HCT116 (cell line): ENCODE measurements at regions not wholly inside any gene's neighbourhood (a gene's known extent, or its start where the extent isn't known, plus 50 kb on each side); places are given as distances from the start of the nearest gene placed in this dataset.

Source experiments
- ATAC-seq: fragments of 200-7000 bp; cut with Tn5 transposase; 2 replicates; pipeline ENCODE4 v1.9.1; 2020; ENCODE audit warnings: mild to moderate bottlenecking, moderate library complexity
- BruUV-seq: library from RNA; stranded (reverse); fragments of 400-500 nt; replicated peaks from 2 replicates; lab custom pipeline; 2021; lab: Mats Ljungman, UMichigan
- CTCF ChIA-PET: fragments of 300-600 bp; sonication (Branson Sonifier 250); formaldehyde crosslinking; loops from one replicate; lab custom pipeline; 2021; ENCODE audit warnings: antibody characterized with exemption; lab: Charles Lee
- POLR2A ChIA-PET: fragments of 300-600, 350-600 bp; sonication (Branson Sonifier 250); formaldehyde crosslinking; loops from one replicate; lab custom pipeline; 2021; ENCODE audit warnings: antibody characterized with exemption; lab: Charles Lee
- RAD21 ChIA-PET, 2 experiments: fragments of 300-600 bp; sonication (Branson Sonifier 250); formaldehyde crosslinking; loops; one replicate each; lab custom pipeline; 2023; ENCODE audit warnings: low total read pairs in 2 of 2; ENCODE audit not compliant: uncharacterized antibody in 2 of 2, unreplicated experiment in 2 of 2, low non-redundant PET in 1 of 2; lab: Charles Lee
- DNase-seq: peaks from one replicate; pipeline ENCODE4 v3.0.0-alpha.2; 2010; ENCODE audit warnings: low read depth, low spot score
- H2AFZ ChIP-seq: fragments of 200-600 bp; shearing (Covaris generic), sonication (generic); 2 replicates; pipeline ENCODE4 v1.6.1; 2017; ENCODE audit warnings: low read depth, mixed run types, mixed read lengths, antibody characterized with exemption, low read length; ENCODE audit not compliant: poor library complexity, severe bottlenecking
- H3K27ac ChIP-seq: 2 replicates; pipeline ENCODE4 v1.5.1; 2012; ENCODE audit warnings: low read depth, low read length
- H3K27me3 ChIP-seq: fragments of 200-600 bp; sonication (generic); 2 replicates; pipeline ENCODE4 v1.6.1; 2016; ENCODE audit warnings: mixed run types, low read length, mixed read lengths; ENCODE audit not compliant: insufficient read depth
- H3K36me3 ChIP-seq, 2 experiments: fragments of 200-500 bp in 1 of 2; fragments of 200-600 bp in 1 of 2; sonication (Bioruptor generic) in 1 of 2; sonication (generic) in 1 of 2; 2 replicates each; pipeline versions ENCODE4 v1.5.1 to v1.6.1; 2014 to 2016; ENCODE audit warnings: low read length in 2 of 2, inconsistent platforms in 1 of 2, mixed read lengths in 1 of 2, mixed run types in 1 of 2; ENCODE audit not compliant: insufficient read depth in 2 of 2, control insufficient read depth in 1 of 2
- H3K4me1 ChIP-seq, 2 experiments: fragments of 200-600 bp in 1 of 2; sonication (generic) in 1 of 2; 2 replicates each; pipeline versions ENCODE4 v1.5.1 to v1.6.1; 2012 to 2017; ENCODE audit warnings: low read length in 2 of 2, inconsistent platforms in 1 of 2, mild to moderate bottlenecking in 1 of 2, mixed read lengths in 1 of 2, mixed run types in 1 of 2, moderate library complexity in 1 of 2; ENCODE audit not compliant: insufficient read depth in 2 of 2, control insufficient read depth in 1 of 2
- H3K4me2 ChIP-seq: fragments of 200-600 bp; sonication (generic); 2 replicates; pipeline ENCODE4 v1.6.1; 2017; ENCODE audit warnings: mixed run types, low read length, mixed read lengths
- H3K4me3 ChIP-seq, 2 experiments: fragments of 200-600 bp in 1 of 2; sonication (generic) in 1 of 2; replicated peaks in 1 of 2; 2 replicates each; pipeline ENCODE4 v1.5.1; 2011 to 2016; ENCODE audit warnings: low read length in 2 of 2, control low read depth in 1 of 2, low read depth in 1 of 2, mild to moderate bottlenecking in 1 of 2, mixed read lengths in 1 of 2, mixed run types in 1 of 2
- H3K79me2 ChIP-seq: fragments of 200-600 bp; sonication (generic); 2 replicates; pipeline ENCODE4 v1.6.1; 2017; ENCODE audit warnings: mild to moderate bottlenecking, mixed run types, low read length, moderate library complexity, mixed read lengths; ENCODE audit not compliant: insufficient read depth
- H3K9ac ChIP-seq: fragments of 200-600 bp; sonication (generic); 2 replicates; pipeline ENCODE4 v1.6.1; 2016; ENCODE audit warnings: low read length, mixed read lengths
- H3K9me2 ChIP-seq: fragments of 200-600 bp; sonication (generic), shearing (Covaris generic); 2 replicates; pipeline ENCODE4 v1.6.1; 2017; ENCODE audit warnings: mixed run types, mild to moderate bottlenecking, moderate library complexity; ENCODE audit not compliant: insufficient read depth
- H3K9me3 ChIP-seq, 2 experiments: fragments of 200-500 bp in 1 of 2; fragments of 200-600 bp in 1 of 2; sonication (Bioruptor generic) in 1 of 2; sonication (generic) in 1 of 2; 2 replicates each; pipeline ENCODE4 v1.6.1; 2014 to 2017; ENCODE audit warnings: low read length in 2 of 2, mixed read lengths in 2 of 2, inconsistent platforms in 1 of 2, low read depth in 1 of 2, mild to moderate bottlenecking in 1 of 2, mixed run types in 1 of 2, moderate library complexity in 1 of 2; ENCODE audit not compliant: control insufficient read depth in 1 of 2, insufficient read depth in 1 of 2
- H4K20me1 ChIP-seq: fragments of 200-600 bp; sonication (generic), shearing (Covaris generic); 2 replicates; pipeline ENCODE4 v1.6.1; 2017; ENCODE audit warnings: mixed run types, mild to moderate bottlenecking, moderate library complexity; ENCODE audit not compliant: insufficient read depth
- ATF3 ChIP-seq: IDR thresholded peaks from 2 replicates; pipeline ENCODE4 v1.6.1; 2012
- CBX3 ChIP-seq: IDR thresholded peaks from 2 replicates; pipeline ENCODE4 v1.6.1; 2012; ENCODE audit warnings: low read depth
- EGR1 ChIP-seq: IDR thresholded peaks from 2 replicates; pipeline ENCODE4 v1.6.1; 2012; ENCODE audit warnings: low read depth
- ELF1 ChIP-seq: IDR thresholded peaks from 2 replicates; pipeline ENCODE4 v1.6.1; 2012; ENCODE audit warnings: low read depth, borderline replicate concordance
- EZH2 ChIP-seq: fragments of 200-600 bp; sonication (generic); IDR thresholded peaks from 2 replicates; pipeline ENCODE4 v1.6.1; 2017; ENCODE audit warnings: antibody characterized with exemption, mixed run types
- FOSL1 ChIP-seq: IDR thresholded peaks from 2 replicates; pipeline ENCODE4 v1.6.1; 2012; ENCODE audit warnings: low read depth
- MAX ChIP-seq: IDR thresholded peaks from 2 replicates; pipeline ENCODE4 v1.6.1; 2012
- POLR2A ChIP-seq: IDR thresholded peaks from 2 replicates; pipeline ENCODE4 v1.7.0; 2011; ENCODE audit warnings: borderline replicate concordance; ENCODE audit not compliant: insufficient read depth, insufficient read length; ENCODE audit errors: extremely low read depth
- POLR2AphosphoS5 ChIP-seq: IDR thresholded peaks from 2 replicates; pipeline ENCODE4 v1.6.1; 2011; ENCODE audit warnings: mild to moderate bottlenecking, low read depth, low read length, moderate library complexity
- RAD21 ChIP-seq: IDR thresholded peaks from 2 replicates; pipeline ENCODE4 v1.6.1; 2012; ENCODE audit warnings: low read depth, mild to moderate bottlenecking
- REST ChIP-seq: IDR thresholded peaks from 2 replicates; pipeline ENCODE4 v1.6.1; 2012; ENCODE audit warnings: low read depth
- SIN3A ChIP-seq: IDR thresholded peaks from 2 replicates; pipeline ENCODE4 v1.6.1; 2012; ENCODE audit warnings: low read depth
- SP1 ChIP-seq: IDR thresholded peaks from 2 replicates; pipeline ENCODE4 v1.6.1; 2012; ENCODE audit warnings: low read depth
- SRF ChIP-seq: IDR thresholded peaks from 2 replicates; pipeline ENCODE4 v1.6.1; 2012; ENCODE audit warnings: low read depth
- TCF7L2 ChIP-seq: IDR thresholded peaks from 2 replicates; pipeline ENCODE4 v1.7.0; 2011; ENCODE audit warnings: borderline replicate concordance, inconsistent platforms; ENCODE audit not compliant: insufficient read depth, insufficient read length; ENCODE audit errors: extremely low read depth
- YY1 ChIP-seq: IDR thresholded peaks from 2 replicates; pipeline ENCODE4 v1.6.1; 2011; ENCODE audit warnings: low read length, low read depth, moderate library complexity, mild to moderate bottlenecking; ENCODE audit not compliant: insufficient replicate concordance; ENCODE audit errors: extremely low read depth
- ZFX ChIP-seq: fragments of 450-650 bp; IDR thresholded peaks from 2 replicates; pipeline ENCODE4 v1.6.1; 2017
- ZNF274 ChIP-seq: fragments of 200-500 bp; sonication (Bioruptor generic); IDR thresholded peaks from 2 replicates; pipeline ENCODE4 v1.6.1; 2014; ENCODE audit warnings: mild to moderate bottlenecking, low read depth, low read length, inconsistent platforms
- intact Hi-C: fragments of 100-400 bp; cut with micrococcal nuclease; formaldehyde crosslinking; loops from 2 replicates; pipeline ENCODE4 v1.10.0; 2022

GRCh38 chr13:70987043-70987442, 878.8 kb upstream of the KLHL1 start:
- Histone ChIP-seq H3K9ac (no peak overlapping the region), H2AFZ (no peak overlapping the region), H3K4me3 (no peak overlapping the region), H3K4me1 (no peaks in the 10 kb centered on the region), H3K9me3 (no peaks in the 10 kb centered on the region), H3K36me3 (no peaks in the 10 kb centered on the region), H3K4me2 (no peak overlapping the region), H3K9me2 (no peaks in the 10 kb centered on the region), H3K27me3 (no peaks in the 10 kb centered on the region), H3K79me2 (no peaks in the 10 kb centered on the region), H4K20me1 (no peaks in the 10 kb centered on the region), H3K27ac (no peak overlapping the region)
- CTCF ChIA-PET: no interaction called here
- DNase-seq (no peak), ATAC-seq (no peak)
- intact Hi-C loops: no loop called here
- POLR2A ChIA-PET: no interaction called here
- BruUV-seq: no TSS peak
- TF ChIP-seq SP1 (no peak), EZH2 (no peak), CBX3 (no peak), ELF1 (no peak), ATF3 (no peak)
- RAD21 ChIA-PET: no interaction called here

DNA sequence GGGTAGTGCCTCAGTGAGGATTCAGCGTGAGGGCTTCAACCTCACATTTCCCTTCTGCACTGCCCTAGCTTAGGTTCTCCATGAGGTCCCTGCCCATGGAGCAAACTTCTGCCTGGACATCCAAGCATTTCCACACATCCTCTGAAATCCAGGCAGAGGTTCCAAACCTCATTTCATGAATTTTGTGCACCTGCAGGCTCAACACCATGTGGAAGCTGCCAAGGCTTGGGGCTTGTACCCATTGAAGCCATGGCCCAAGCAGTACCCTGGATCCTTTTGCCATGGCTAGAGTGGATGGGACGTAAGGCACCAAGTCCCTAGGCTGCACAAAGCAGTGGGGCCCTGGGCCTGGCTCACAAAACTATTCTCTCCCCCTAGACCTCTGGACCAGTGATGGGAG, 877.1 kb upstream of the KLHL1 start:
- Histone ChIP-seq H3K9me3 (no peaks in the 10 kb centered on the region), H3K4me3 (no peak overlapping the region), H3K9me2 (no peaks in the 10 kb centered on the region), H3K9ac (no peak overlapping the region), H2AFZ (no peak overlapping the region), H3K27me3 (no peaks in the 10 kb centered on the region), H3K79me2 (no peaks in the 10 kb centered on the region), H3K36me3 (no peaks in the 10 kb centered on the region), H3K4me2 (no peak overlapping the region), H3K27ac (no peak overlapping the region), H3K4me1 (no peaks in the 10 kb centered on the region), H4K20me1 (no peaks in the 10 kb centered on the region)
- ChIA-PET CTCF (no interaction called here), RAD21 (no interaction called here), POLR2A (no interaction called here)
- ATAC-seq (no peak), DNase-seq (no peak)
- no TSS peak for BruUV-seq
- intact Hi-C loops: no loop called here
- TF ChIP-seq RAD21 (no peak), SRF (no peak), ZNF274 (no peak), YY1 (no peak), FOSL1 (no peak), SP1 (no peak), CBX3 (no peak), MAX (no peak), POLR2A (no peak), ZFX (no peak), ATF3 (no peak), REST (no peak), POLR2AphosphoS5 (no peak), ELF1 (no peak), SIN3A (no peak), TCF7L2 (no peak), EGR1 (no peak)
